Activated gamma-delta T cell treated with Interleukin-2 at 50 U/mL for 16 hours (primary cell): ENCODE measurements at regions not wholly inside any gene's neighbourhood (a gene's known extent, or its start where the extent isn't known, plus 50 kb on each side); places are given as distances from the start of the nearest gene placed in this dataset.
A peak's percentile ranks its signal among the peaks of the same experiment; 100 is the strongest.

ENCODE experiments used
- DNase-seq: peaks from one replicate; pipeline ENCODE4 v3.0.0-alpha.2; 2020

GRCh38 chr1:30191154-30191702 is 532.2 kb downstream of the MATN1 start:
- DNase-seq, result peak; percentile 8

- no peak for DNase-seq
Observed at GRCh38 chr1:30190511-30191153, 532.8 kb downstream of the MATN1 start.

GRCh38 chr1:30189818-30190500 is 533.4 kb downstream of the MATN1 start:
- DNase-seq, result no peak

- no peak for DNase-seq
Observed at GRCh38 chr1:30188999-30189398, 534.4 kb downstream of the MATN1 start.

GRCh38 chr1:30188329-30188728 is 535.1 kb downstream of the MATN1 start:
- no peak for DNase-seq

- DNase-seq, result no peak
Observed at GRCh38 chr1:30187413-30188023, 535.9 kb downstream of the MATN1 start.

GRCh38 chr1:30186586-30186985 is 536.8 kb downstream of the MATN1 start:
- no peak for DNase-seq

GRCh38 chr1:30185809-30186208 is 537.6 kb downstream of the MATN1 start:
- DNase-seq, result no peak

GRCh38 chr1:30185313-30185712 is 538.1 kb downstream of the MATN1 start:
- no peak for DNase-seq

- DNase-seq, result no peak
Observed at GRCh38 chr1:30184393-30185141, 538.8 kb downstream of the MATN1 start.

- no peak for DNase-seq
Observed at GRCh38 chr1:30183895-30184294, 539.5 kb downstream of the MATN1 start.

GRCh38 chr1:30183006-30183405 is 540.4 kb downstream of the MATN1 start:
- DNase-seq, result no peak

GRCh38 chr1:30179942-30180543 is 543.3 kb downstream of the MATN1 start:
- no peak for DNase-seq

GRCh38 chr1:30176477-30176876 is 546.9 kb downstream of the MATN1 start:
- no peak for DNase-seq

- no peak for DNase-seq
Observed at GRCh38 chr1:30174499-30174898, 548.9 kb downstream of the MATN1 start.

GRCh38 chr1:30173560-30173959 is 549.8 kb downstream of the MATN1 start:
- DNase-seq, result no peak

- no peak for DNase-seq
Observed at GRCh38 chr1:30172757-30173156, 550.6 kb downstream of the MATN1 start.

- no peak for DNase-seq
Observed at GRCh38 chr1:30172299-30172694, 551.1 kb downstream of the MATN1 start.

- no peak for DNase-seq
Observed at GRCh38 chr1:30171537-30172298, 551.7 kb downstream of the MATN1 start.

- DNase-seq, result no peak
Observed at GRCh38 chr1:30169269-30169668, 554.1 kb downstream of the MATN1 start.

GRCh38 chr1:30166174-30166573 is 557.2 kb downstream of the MATN1 start:
- DNase-seq, result no peak

- no peak for DNase-seq
Observed at GRCh38 chr1:30165116-30165515, 558.3 kb downstream of the MATN1 start.
